Hepatocyte (in vitro differentiated cells): ENCODE measurements at regions not wholly inside any gene's neighbourhood (a gene's known extent, or its start where the extent isn't known, plus 50 kb on each side); places are given as distances from the start of the nearest gene placed in this dataset.

ENCODE experiments used
- DNase-seq: peaks from one replicate; pipeline ENCODE4 v3.0.0-alpha.2; 2016; ENCODE audit warnings: low spot score
- H2AFZ ChIP-seq: fragments of 200-600 bp; sonication (generic); 2 replicates; pipeline ENCODE4 v1.6.0; 2016; ENCODE audit warnings: antibody characterized with exemption, mild to moderate bottlenecking
- H3K27ac ChIP-seq: fragments of 200-600 bp; sonication (generic); 2 replicates; pipeline ENCODE4 v1.5.1; 2016; ENCODE audit warnings: mild to moderate bottlenecking
- H3K27me3 ChIP-seq: fragments of 200-600 bp; sonication (generic); 2 replicates; pipeline ENCODE4 v1.6.1; 2016
- H3K36me3 ChIP-seq: fragments of 200-600 bp; sonication (generic); replicated peaks from 2 replicates; pipeline ENCODE4 v1.5.1; 2016; ENCODE audit warnings: low read depth; ENCODE audit not compliant: insufficient read depth
- H3K4me1 ChIP-seq: fragments of 200-600 bp; sonication (generic); 2 replicates; pipeline ENCODE4 v1.5.1; 2016; ENCODE audit warnings: mild to moderate bottlenecking, moderate library complexity; ENCODE audit not compliant: insufficient read depth
- H3K4me2 ChIP-seq: fragments of 200-600 bp; sonication (generic); 2 replicates; pipeline ENCODE4 v1.6.0; 2016
- H3K4me3 ChIP-seq: fragments of 200-600 bp; sonication (generic); 2 replicates; pipeline ENCODE4 v1.5.1; 2016; ENCODE audit warnings: mild to moderate bottlenecking
- H3K79me2 ChIP-seq: fragments of 200-600 bp; sonication (generic); 2 replicates; pipeline ENCODE4 v1.6.0; 2017; ENCODE audit warnings: mild to moderate bottlenecking
- H3K9me2 ChIP-seq: fragments of 200-600 bp; sonication (generic); replicated peaks from 2 replicates; pipeline ENCODE4 v1.6.0; 2017; ENCODE audit warnings: mild to moderate bottlenecking; ENCODE audit not compliant: insufficient read depth
- H3K9me3 ChIP-seq: fragments of 200-600 bp; sonication (generic); 2 replicates; pipeline ENCODE4 v1.5.1; 2016; ENCODE audit warnings: low read depth, mild to moderate bottlenecking
- H4K20me1 ChIP-seq: fragments of 200-600 bp; sonication (generic); 2 replicates; pipeline ENCODE4 v1.6.0; 2016; ENCODE audit warnings: mild to moderate bottlenecking; ENCODE audit not compliant: insufficient read depth, poor library complexity, severe bottlenecking
- EZH2 ChIP-seq: fragments of 200-600 bp; sonication (generic); IDR thresholded peaks from 2 replicates; pipeline ENCODE4 v1.6.1; 2016; ENCODE audit warnings: antibody characterized with exemption, mild to moderate bottlenecking, borderline replicate concordance
- EZH2phosphoT487 ChIP-seq: fragments of 200-600 bp; sonication (generic); IDR thresholded peaks from one replicate; pipeline ENCODE4 v1.6.1; 2018; ENCODE audit warnings: antibody characterized with exemption, mild to moderate bottlenecking, low read depth, moderate library complexity; ENCODE audit not compliant: unreplicated experiment, severe bottlenecking
- WGBS: methylation state at CpG from one replicate; pipeline ENCODE4 v1.1.6; 2016; ENCODE audit warnings: low lambda C conversion rate; ENCODE audit errors: missing lambda C conversion rate; 5-methylcytosine and 5-hydroxymethylcytosine counted together
- TF ChIP-seq, protein P1 (sequence below): fragments of 200-600 bp; sonication (generic); IDR thresholded peaks from 2 replicates; pipeline ENCODE4 v1.5.1; 2016; ENCODE audit warnings: antibody characterized with exemption, mild to moderate bottlenecking; ENCODE audit not compliant: poor library complexity

DNA sequence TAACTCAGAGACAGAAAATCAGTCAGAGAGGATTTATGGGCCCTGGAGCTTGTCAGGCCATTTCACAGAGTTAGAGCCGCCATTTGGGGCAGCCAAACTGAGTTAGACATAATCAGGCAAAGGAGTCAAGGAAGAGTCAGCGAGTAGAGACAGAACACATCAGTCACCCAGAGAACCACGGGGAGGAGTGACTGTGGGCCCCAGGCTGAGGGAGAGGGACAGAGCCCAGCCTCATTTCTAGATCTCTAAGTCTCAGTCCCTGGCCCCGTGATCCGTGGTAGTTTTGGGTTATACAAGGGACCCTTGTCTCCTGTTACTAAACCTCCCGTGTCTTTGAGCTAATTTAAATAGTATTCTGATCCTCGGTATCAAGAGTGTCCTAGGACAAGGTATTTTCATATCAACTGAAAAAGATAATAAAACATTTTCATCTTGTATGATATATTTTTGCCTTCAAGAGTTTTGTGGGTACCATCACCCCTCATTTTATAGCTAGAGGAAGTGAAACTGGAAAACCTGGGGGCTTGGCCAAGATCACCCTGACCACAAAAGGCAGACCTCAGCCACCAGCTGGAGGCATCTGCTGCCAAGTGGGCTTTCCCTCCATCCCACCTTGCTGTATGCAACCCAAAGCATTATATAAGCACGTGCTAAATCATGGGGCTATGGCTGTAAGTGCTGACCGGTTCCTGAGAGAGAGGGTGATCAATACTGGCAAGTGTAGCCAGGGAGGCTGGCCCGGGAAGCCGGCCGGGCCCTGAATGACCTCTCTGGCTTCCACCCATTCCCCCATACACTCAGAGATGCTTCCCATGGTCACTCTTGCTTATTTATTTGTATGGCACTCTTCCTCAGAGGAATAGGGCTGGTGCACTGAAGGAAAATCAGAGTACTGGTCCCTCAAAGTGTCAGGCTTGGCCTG lies 204.1 kb downstream of the BCOR start:
- Histone ChIP-seq H3K4me2 (no peak overlapping the region), H2AFZ (no peak overlapping the region), H3K4me3 (no peak overlapping the region), H3K79me2 (no peaks in the 10 kb centered on the region), H3K9me3 (no peaks in the 10 kb centered on the region), H3K4me1 (peaks cover 31% of the 10 kb centered on the region), H3K36me3 (no peaks in the 10 kb centered on the region), H4K20me1 (no peaks in the 10 kb centered on the region), H3K9me2 (no peaks in the 10 kb centered on the region), H3K27me3 (no peaks in the 10 kb centered on the region), H3K27ac (no peak overlapping the region)
- 85% methylated on average over 12 of the region's 12 CpGs for WGBS
- no peak for TF ChIP-seq EZH2phosphoT487
- TF ChIP-seq, protein P1, sequence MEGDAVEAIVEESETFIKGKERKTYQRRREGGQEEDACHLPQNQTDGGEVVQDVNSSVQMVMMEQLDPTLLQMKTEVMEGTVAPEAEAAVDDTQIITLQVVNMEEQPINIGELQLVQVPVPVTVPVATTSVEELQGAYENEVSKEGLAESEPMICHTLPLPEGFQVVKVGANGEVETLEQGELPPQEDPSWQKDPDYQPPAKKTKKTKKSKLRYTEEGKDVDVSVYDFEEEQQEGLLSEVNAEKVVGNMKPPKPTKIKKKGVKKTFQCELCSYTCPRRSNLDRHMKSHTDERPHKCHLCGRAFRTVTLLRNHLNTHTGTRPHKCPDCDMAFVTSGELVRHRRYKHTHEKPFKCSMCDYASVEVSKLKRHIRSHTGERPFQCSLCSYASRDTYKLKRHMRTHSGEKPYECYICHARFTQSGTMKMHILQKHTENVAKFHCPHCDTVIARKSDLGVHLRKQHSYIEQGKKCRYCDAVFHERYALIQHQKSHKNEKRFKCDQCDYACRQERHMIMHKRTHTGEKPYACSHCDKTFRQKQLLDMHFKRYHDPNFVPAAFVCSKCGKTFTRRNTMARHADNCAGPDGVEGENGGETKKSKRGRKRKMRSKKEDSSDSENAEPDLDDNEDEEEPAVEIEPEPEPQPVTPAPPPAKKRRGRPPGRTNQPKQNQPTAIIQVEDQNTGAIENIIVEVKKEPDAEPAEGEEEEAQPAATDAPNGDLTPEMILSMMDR = no peak
- no peak for TF ChIP-seq EZH2
- DNase-seq = no peak

DNA sequence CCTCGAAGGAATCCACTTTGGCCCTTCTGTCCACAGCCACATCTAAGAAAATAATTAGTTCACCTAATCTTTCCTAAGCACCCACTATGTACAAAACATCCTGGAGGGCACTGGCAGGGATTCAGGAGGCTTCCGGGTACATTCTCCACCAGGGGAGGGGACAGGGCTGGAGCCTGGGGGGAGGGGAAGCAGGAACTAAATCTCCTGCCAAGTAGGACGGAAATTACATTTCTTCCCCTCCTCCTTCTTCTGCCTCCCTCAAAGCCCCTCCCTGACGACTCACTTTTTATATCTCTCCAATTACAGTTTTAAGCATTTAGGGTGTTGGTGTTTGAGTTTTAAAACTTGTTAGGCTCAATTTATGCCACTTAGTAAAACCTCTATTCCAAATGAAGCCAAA lies 203.1 kb downstream of the BCOR start:
- Histone ChIP-seq H2AFZ (no peak overlapping the region), H3K4me1 (peaks cover 32% of the 10 kb centered on the region), H3K79me2 (no peaks in the 10 kb centered on the region), H3K27ac (no peak overlapping the region), H3K27me3 (no peaks in the 10 kb centered on the region), H3K36me3 (no peaks in the 10 kb centered on the region), H3K9me2 (no peaks in the 10 kb centered on the region), H3K4me2 (no peak overlapping the region), H3K9me3 (no peaks in the 10 kb centered on the region), H3K4me3 (no peak overlapping the region), H4K20me1 (no peaks in the 10 kb centered on the region)
- DNase-seq = peak; percentile 39
- TF ChIP-seq EZH2 (no peak), EZH2phosphoT487 (no peak)
- TF ChIP-seq, protein P1 = no peak
- 60% methylated on average over 4 of the region's 4 CpGs for WGBS

DNA sequence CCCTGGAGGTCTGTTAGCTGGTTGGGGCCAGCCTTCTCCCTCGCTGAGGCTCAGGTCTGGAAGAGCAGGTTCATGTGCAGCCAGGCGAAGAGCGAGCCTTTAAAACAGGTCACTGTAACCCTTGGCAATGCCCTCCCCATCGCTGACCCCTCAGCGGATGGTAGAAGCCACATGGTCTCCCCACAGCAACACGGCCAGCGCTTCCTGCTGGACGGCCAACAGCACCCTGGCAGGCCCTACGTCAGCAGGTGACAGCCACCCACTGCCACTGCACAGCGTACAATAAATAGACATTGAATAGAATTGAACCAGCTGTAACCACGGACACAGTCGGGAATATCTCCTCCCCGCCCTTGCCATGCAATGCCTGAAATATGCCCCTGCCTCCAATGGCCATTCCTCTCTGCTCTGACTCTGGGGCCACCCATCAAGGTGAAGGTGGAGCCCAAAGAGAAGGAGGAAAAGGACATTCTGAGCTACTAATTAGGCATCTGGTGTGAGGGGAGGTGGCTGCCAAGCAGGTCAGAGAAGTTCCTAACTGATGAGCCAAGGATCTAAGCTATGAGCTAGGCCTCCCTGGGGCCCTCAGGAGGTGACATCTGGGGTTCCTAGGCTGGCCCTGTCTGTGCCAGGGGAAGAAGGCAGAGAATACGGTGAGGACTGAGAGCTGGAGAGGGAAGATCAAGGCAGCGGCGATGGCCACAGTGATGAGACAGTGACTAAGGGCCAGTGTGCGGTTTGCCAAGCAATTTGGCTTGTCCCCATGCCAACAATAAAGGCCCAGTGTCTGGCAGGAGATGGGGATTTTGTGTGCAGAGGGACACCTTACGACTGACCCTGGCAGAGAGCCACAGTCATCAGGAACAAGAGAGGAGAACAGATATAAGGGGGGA lies 202.3 kb downstream of the BCOR start:
- no peaks in the 10 kb centered on the region for H3K79me2 ChIP-seq
- no peaks in the 10 kb centered on the region for H3K9me3 ChIP-seq
- TF ChIP-seq EZH2phosphoT487 = no peak
- TF ChIP-seq, protein P1 = no peak
- TF ChIP-seq EZH2 = no peak
- 81% methylated on average over 18 of the region's 18 CpGs for WGBS
- H3K27ac ChIP-seq = no peak overlapping the region
- H4K20me1 ChIP-seq = no peaks in the 10 kb centered on the region
- H2AFZ ChIP-seq = no peak overlapping the region
- peaks cover 40% of the 10 kb centered on the region for H3K4me1 ChIP-seq
- no peak overlapping the region for H3K4me2 ChIP-seq
- H3K36me3 ChIP-seq = no peaks in the 10 kb centered on the region
- no peaks in the 10 kb centered on the region for H3K9me2 ChIP-seq
- H3K27me3 ChIP-seq = no peaks in the 10 kb centered on the region
- no peak for DNase-seq
- no peak overlapping the region for H3K4me3 ChIP-seq
